HEK293 (cell line): ENCODE measurements at regions not wholly inside any gene's neighbourhood (a gene's known extent, or its start where the extent isn't known, plus 50 kb on each side); places are given as distances from the start of the nearest gene placed in this dataset.

Source experiments
- CTCF ChIA-PET: fragments of 350-600 bp; formaldehyde crosslinking; extraction: SDS; loops from one replicate; lab custom pipeline; 2021; ENCODE audit warnings: antibody characterized with exemption; lab: Yijun Ruan, JAX
- POLR2A ChIA-PET: fragments of 300-600 bp; formaldehyde crosslinking; extraction: SDS; loops from one replicate; lab custom pipeline; 2020; ENCODE audit warnings: antibody characterized with exemption, inconsistent platforms; lab: Yijun Ruan, JAX
- H3K27ac ChIP-seq: fragments of 200-500 bp; sonication (Bioruptor generic); 2 replicates; pipeline ENCODE4 v1.5.1; 2014; ENCODE audit warnings: low read depth, low read length, control low read depth, inconsistent platforms; ENCODE audit errors: extremely low read depth
- H3K36me3 ChIP-seq, 2 experiments: fragments of 200-500 bp in 1 of 2; sonication (Bioruptor generic) in 1 of 2; 1 replicate in 1 of 2; 2 replicates in 1 of 2; pipeline ENCODE4 v1.5.1; 2014 to 2017; ENCODE audit warnings: inconsistent platforms in 2 of 2, low read length in 2 of 2; ENCODE audit not compliant: control insufficient read depth in 2 of 2, insufficient read depth in 1 of 2
- H3K4me1 ChIP-seq: fragments of 200-500 bp; sonication (Bioruptor generic); 2 replicates; pipeline ENCODE4 v1.5.1; 2014; ENCODE audit warnings: mild to moderate bottlenecking, low read length, inconsistent platforms; ENCODE audit not compliant: control insufficient read depth, insufficient read depth
- H3K4me3 ChIP-seq: 2 replicates; pipeline ENCODE4 v1.5.1; 2011; ENCODE audit warnings: low read depth, mild to moderate bottlenecking, control low read depth, low read length, moderate library complexity
- H3K9me3 ChIP-seq: fragments of 200-500 bp; sonication (Bioruptor generic); 2 replicates; pipeline ENCODE4 v1.5.1; 2014; ENCODE audit warnings: low read depth, low read length, inconsistent platforms; ENCODE audit not compliant: control insufficient read depth, insufficient read depth
- ATF2 ChIP-seq: fragments of 450-650 bp; formaldehyde crosslinking; IDR thresholded peaks from 2 replicates; pipeline ENCODE4 v1.5.1; 2016; ENCODE audit warnings: missing biosample characterization, missing genetic modification characterization, low read depth
- ELK4 ChIP-seq: IDR thresholded peaks from 2 replicates; pipeline ENCODE4 v1.6.1; 2011; ENCODE audit warnings: mild to moderate bottlenecking, low read depth, low read length, borderline replicate concordance
- GFI1B ChIP-seq: fragments of 450-650 bp; formaldehyde crosslinking; IDR thresholded peaks from 2 replicates; pipeline ENCODE4 v1.5.1; 2016; ENCODE audit warnings: missing biosample characterization, missing genetic modification characterization
- KLF8 ChIP-seq: fragments of 450-650 bp; formaldehyde crosslinking; IDR thresholded peaks from 2 replicates; pipeline ENCODE4 v1.5.1; 2016; ENCODE audit warnings: missing biosample characterization, missing genetic modification characterization
- MEIS1 ChIP-seq: sonication (generic); formaldehyde crosslinking; IDR thresholded peaks from 2 replicates; pipeline ENCODE4 v1.8.1; 2022; ENCODE audit warnings: missing genetic modification reagents, mild to moderate bottlenecking, borderline replicate concordance
- SP2 ChIP-seq: fragments of 450-650 bp; formaldehyde crosslinking; IDR thresholded peaks from 2 replicates; pipeline ENCODE4 v1.5.1; 2016; ENCODE audit warnings: missing biosample characterization, missing genetic modification characterization
- ZBTB17 ChIP-seq: fragments of 450-650 bp; formaldehyde crosslinking; IDR thresholded peaks from 2 replicates; pipeline ENCODE4 v1.5.1; 2016; ENCODE audit warnings: missing biosample characterization, missing genetic modification characterization
- ZBTB26 ChIP-seq: fragments of 450-650 bp; formaldehyde crosslinking; optimal IDR thresholded peaks from 2 replicates; pipeline ENCODE3; 2016; ENCODE audit warnings: missing biosample characterization, mild to moderate bottlenecking, missing genetic modification characterization
- ZEB2 ChIP-seq: fragments of 450-650 bp; formaldehyde crosslinking; IDR thresholded peaks from 2 replicates; pipeline ENCODE4 v1.5.1; 2016; ENCODE audit warnings: missing biosample characterization, missing genetic modification characterization
- ZNF138 ChIP-seq: fragments of 450-650 bp; formaldehyde crosslinking; IDR thresholded peaks from 2 replicates; pipeline ENCODE4 v1.5.1; 2016; ENCODE audit warnings: missing biosample characterization, missing genetic modification characterization, borderline replicate concordance
- ZNF169 ChIP-seq: fragments of 450-650 bp; formaldehyde crosslinking; IDR thresholded peaks from 2 replicates; pipeline ENCODE4 v1.5.1; 2016; ENCODE audit warnings: missing biosample characterization, missing genetic modification characterization
- ZNF2 ChIP-seq: fragments of 450-650 bp; formaldehyde crosslinking; IDR thresholded peaks from 2 replicates; pipeline ENCODE4 v1.5.1; 2016; ENCODE audit warnings: missing biosample characterization, missing genetic modification characterization
- ZNF214 ChIP-seq: fragments of 450-650 bp; formaldehyde crosslinking; IDR thresholded peaks from 2 replicates; pipeline ENCODE4 v1.5.1; 2017; ENCODE audit warnings: missing biosample characterization, mild to moderate bottlenecking, missing genetic modification characterization, borderline replicate concordance
- ZNF23 ChIP-seq: fragments of 450-650 bp; formaldehyde crosslinking; IDR thresholded peaks from 2 replicates; pipeline ENCODE4 v1.5.1; 2016; ENCODE audit warnings: missing biosample characterization, missing genetic modification characterization, borderline replicate concordance
- ZNF274 ChIP-seq, 2 experiments: fragments of 200-500 bp in 1 of 2; fragments of 450-650 bp in 1 of 2; sonication (Bioruptor generic) in 1 of 2; formaldehyde crosslinking in 1 of 2; IDR thresholded peaks; 2 replicates each; pipeline versions ENCODE4 v1.5.1 to v1.6.1; 2014 to 2016; ENCODE audit warnings: borderline replicate concordance in 1 of 2, inconsistent platforms in 1 of 2, low read length in 1 of 2, missing biosample characterization in 1 of 2, missing genetic modification characterization in 1 of 2
- ZNF280D ChIP-seq: fragments of 450-650 bp; formaldehyde crosslinking; IDR thresholded peaks from 2 replicates; pipeline ENCODE4 v1.5.1; 2016; ENCODE audit warnings: missing biosample characterization, missing genetic modification characterization
- ZNF324 ChIP-seq: fragments of 450-650 bp; formaldehyde crosslinking; IDR thresholded peaks from 2 replicates; pipeline ENCODE4 v1.5.1; 2016; ENCODE audit warnings: missing biosample characterization, missing genetic modification characterization
- ZNF341 ChIP-seq: fragments of 450-650 bp; formaldehyde crosslinking; IDR thresholded peaks from 2 replicates; pipeline ENCODE4; 2016; ENCODE audit warnings: low read depth, missing biosample characterization, missing genetic modification characterization
- ZNF433 ChIP-seq: fragments of 450-650 bp; formaldehyde crosslinking; IDR thresholded peaks from 2 replicates; pipeline ENCODE4 v1.5.1; 2016; ENCODE audit warnings: missing biosample characterization, missing genetic modification characterization, low read depth
- ZNF48 ChIP-seq: fragments of 450-650 bp; formaldehyde crosslinking; IDR thresholded peaks from 2 replicates; pipeline ENCODE4 v1.5.1; 2016; ENCODE audit warnings: missing biosample characterization, missing genetic modification characterization
- ZNF529 ChIP-seq: fragments of 450-650 bp; formaldehyde crosslinking; IDR thresholded peaks from 2 replicates; pipeline ENCODE4 v1.5.1; 2017; ENCODE audit warnings: missing genetic modification characterization, missing biosample characterization; ENCODE audit not compliant: insufficient replicate concordance
- ZNF555 ChIP-seq: fragments of 450-650 bp; formaldehyde crosslinking; conservative IDR thresholded peaks from 2 replicates; pipeline ENCODE4 v1.5.1; 2017; ENCODE audit warnings: missing biosample characterization, mild to moderate bottlenecking, missing genetic modification characterization, inconsistent platforms
- ZNF558 ChIP-seq: fragments of 450-650 bp; formaldehyde crosslinking; IDR thresholded peaks from 2 replicates; pipeline ENCODE4 v1.5.1; 2016; ENCODE audit warnings: missing biosample characterization, missing genetic modification characterization
- ZNF596 ChIP-seq: fragments of 450-650 bp; IDR thresholded peaks from 2 replicates; pipeline ENCODE4 v1.5.0; 2018; ENCODE audit warnings: missing biosample characterization, mild to moderate bottlenecking, missing genetic modification characterization, moderate library complexity
- ZNF660 ChIP-seq: fragments of 450-650 bp; IDR thresholded peaks from 2 replicates; pipeline ENCODE4 v1.5.1; 2018; ENCODE audit warnings: missing biosample characterization, mild to moderate bottlenecking, missing genetic modification characterization
- ZXDB ChIP-seq: fragments of 450-650 bp; formaldehyde crosslinking; IDR thresholded peaks from 2 replicates; pipeline ENCODE4 v1.5.1; 2016; ENCODE audit warnings: missing biosample characterization, missing genetic modification characterization

GRCh38 chr10:56606202-56606601 lies 245.1 kb upstream of the ZWINT start (continued):
- TF ChIP-seq ELK4 (no peak), ZNF529 (tag by site-specific recombination) (no peak), ZNF433 (tag by site-specific recombination) (no peak), SP2 (no peak), GFI1B (tag by site-specific recombination) (no peak), ZNF558 (tag by site-specific recombination) (no peak), ZNF169 (tag by site-specific recombination) (no peak), ZBTB26 (tag by site-specific recombination) (no peak), ZNF138 (tag by site-specific recombination) (no peak)
- TF ChIP-seq, all 188 proteins: peak for 0

GRCh38 chr10:56605051-56605450 lies 244.0 kb upstream of the ZWINT start:
- CTCF ChIA-PET = no interaction called here
- H3K4me3 ChIP-seq = no peak overlapping the region
- POLR2A ChIA-PET = no interaction called here
- no peaks in the 10 kb centered on the region for H3K4me1 ChIP-seq
- H3K9me3 ChIP-seq = no peaks in the 10 kb centered on the region
- no peak overlapping the region for H3K27ac ChIP-seq
- TF ChIP-seq MEIS1 (CRISPR knock-in tag) (no peak), ZNF48 (tag by site-specific recombination) (no peak), ZNF23 (tag by site-specific recombination) (no peak), ZNF660 (tag by site-specific recombination) (no peak)
- H3K36me3 ChIP-seq = no peaks in the 10 kb centered on the region

- no peaks in the 10 kb centered on the region for H3K36me3 ChIP-seq
- POLR2A ChIA-PET = no interaction called here
- H3K4me1 ChIP-seq = no peaks in the 10 kb centered on the region
- CTCF ChIA-PET = no interaction called here
- H3K4me3 ChIP-seq = no peak overlapping the region
- no peak overlapping the region for H3K27ac ChIP-seq
- H3K9me3 ChIP-seq = no peaks in the 10 kb centered on the region
- TF ChIP-seq ZBTB17 (tag by site-specific recombination) (no peak), ZNF596 (tag by site-specific recombination) (no peak), ZNF324 (tag by site-specific recombination) (no peak), ZNF214 (tag by site-specific recombination) (no peak), ZXDB (tag by site-specific recombination) (no peak), ZEB2 (tag by site-specific recombination) (no peak)
- TF ChIP-seq, all 188 proteins: peak for 0
Measured at GRCh38 chr10:56604624-56605023, 243.6 kb upstream of the ZWINT start.

- POLR2A ChIA-PET = no interaction called here
- no peaks in the 10 kb centered on the region for H3K36me3 ChIP-seq
- H3K27ac ChIP-seq = no peak overlapping the region
- H3K9me3 ChIP-seq = no peaks in the 10 kb centered on the region
- CTCF ChIA-PET = no interaction called here
- no peak overlapping the region for H3K4me3 ChIP-seq
- H3K4me1 ChIP-seq = no peaks in the 10 kb centered on the region
- TF ChIP-seq KLF8 (tag by site-specific recombination) (no peak), ZNF555 (tag by site-specific recombination) (no peak), ATF2 (tag by site-specific recombination) (no peak), ZNF341 (tag by site-specific recombination) (no peak), ZNF2 (tag by site-specific recombination) (no peak), ZNF274 (IDR thresholded peaks at IDR 0.05; ENCODE audit: low read length) (no peak), ZNF274 (tag by site-specific recombination; IDR thresholded peaks at IDR 0.05; ENCODE audit: borderline replicate concordance) (no peak), ZNF280D (tag by site-specific recombination) (no peak)
Measured at GRCh38 chr10:56599201-56599600, 238.1 kb upstream of the ZWINT start.
